ENCODE measurements at regions not wholly inside any gene's neighbourhood (a gene's known extent, or its start where the extent isn't known, plus 50 kb on each side); places are given as distances from the start of the nearest gene placed in this dataset.
"Not testable (repeated sequence)": the region's sequence is repeated elsewhere in the genome, so short reads cannot be mapped to it uniquely, and the experiment has no call there.

DNA sequence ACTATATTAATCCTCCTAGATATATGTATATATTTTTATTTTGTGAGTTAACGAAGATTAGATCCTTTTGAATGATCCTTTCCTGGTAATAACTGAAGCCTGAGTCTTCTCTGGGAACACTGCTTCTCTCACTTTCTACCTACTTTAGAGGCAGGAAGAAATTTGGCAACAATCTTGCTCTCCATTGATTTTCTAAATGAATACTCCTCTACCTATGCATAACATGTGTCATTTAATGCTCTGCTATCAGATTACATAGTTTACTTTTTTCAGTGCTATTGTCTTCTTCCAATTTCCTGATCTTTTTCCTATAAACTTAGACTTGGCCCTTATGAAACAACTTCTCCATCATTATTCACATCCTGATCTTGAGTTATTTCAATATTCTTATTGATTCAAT is 60.4 kb upstream of the PDHA2 start:
- Histone ChIP-seq H2AFZ (ENCODE audit: low read length) (no peak overlapping the region), H3F3A (ENCODE audit: insufficient read depth, low read length) (no peaks in the 10 kb centered on the region), H3K9me2 (ENCODE audit: low read depth, low read length) (no peaks in the 10 kb centered on the region), H3K9me3 (ENCODE audit: low read length) (no peaks in the 10 kb centered on the region), H3K79me2 (ENCODE audit: insufficient read depth, low read length) (no peaks in the 10 kb centered on the region), H3K9ac (ENCODE audit: low read length) (no peak overlapping the region), H3K4me1 (ENCODE audit: insufficient read depth, low read length, severe bottlenecking) (no peaks in the 10 kb centered on the region), H3K36me3 (ENCODE audit: insufficient read depth, low read length) (no peaks in the 10 kb centered on the region), H4K20me1 (ENCODE audit: insufficient read depth, low read length) (no peaks in the 10 kb centered on the region), H3K4me3 (ENCODE audit: low read depth, low read length, poor library complexity, severe bottlenecking) (no peak overlapping the region), H3K4me2 (ENCODE audit: low read length) (no peak overlapping the region), H3K27me3 (ENCODE audit: insufficient read depth, low read length) (no peaks in the 10 kb centered on the region), H3K27ac (ENCODE audit: low read depth, low read length, poor library complexity, severe bottlenecking) (no peak overlapping the region)
- TF ChIP-seq EZH2 (IDR thresholded peaks at IDR 0.05; ENCODE audit: borderline replicate concordance, low read length) (no peak), CTCF (IDR thresholded peaks at IDR 0.05; ENCODE audit: low read length) (no peak)

GRCh38 chr4:95778666-95779065 is 61.2 kb upstream of the PDHA2 start:
- no peaks in the 10 kb centered on the region for H3K9me3 ChIP-seq (ENCODE audit: low read length)
- no peaks in the 10 kb centered on the region for H3K27me3 ChIP-seq (ENCODE audit: insufficient read depth, low read length)
- H3K9me2 ChIP-seq (ENCODE audit: low read depth, low read length): no peaks in the 10 kb centered on the region
- no peak overlapping the region for H3K27ac ChIP-seq (ENCODE audit: low read depth, low read length, poor library complexity, severe bottlenecking)
- H3K4me2 ChIP-seq (ENCODE audit: low read length): no peak overlapping the region
- H3K36me3 ChIP-seq (ENCODE audit: insufficient read depth, low read length): no peaks in the 10 kb centered on the region
- no peak overlapping the region for H2AFZ ChIP-seq (ENCODE audit: low read length)
- H3K4me3 ChIP-seq (ENCODE audit: low read depth, low read length, poor library complexity, severe bottlenecking): no peak overlapping the region
- H3K79me2 ChIP-seq (ENCODE audit: insufficient read depth, low read length): no peaks in the 10 kb centered on the region
- TF ChIP-seq EZH2 (IDR thresholded peaks at IDR 0.05; ENCODE audit: borderline replicate concordance, low read length) (no peak), CTCF (IDR thresholded peaks at IDR 0.05; ENCODE audit: low read length) (no peak)
- H3F3A ChIP-seq (ENCODE audit: insufficient read depth, low read length): no peaks in the 10 kb centered on the region
- no peaks in the 10 kb centered on the region for H3K4me1 ChIP-seq (ENCODE audit: insufficient read depth, low read length, severe bottlenecking)
- no peaks in the 10 kb centered on the region for H4K20me1 ChIP-seq (ENCODE audit: insufficient read depth, low read length)
- H3K9ac ChIP-seq (ENCODE audit: low read length): no peak overlapping the region

DNA sequence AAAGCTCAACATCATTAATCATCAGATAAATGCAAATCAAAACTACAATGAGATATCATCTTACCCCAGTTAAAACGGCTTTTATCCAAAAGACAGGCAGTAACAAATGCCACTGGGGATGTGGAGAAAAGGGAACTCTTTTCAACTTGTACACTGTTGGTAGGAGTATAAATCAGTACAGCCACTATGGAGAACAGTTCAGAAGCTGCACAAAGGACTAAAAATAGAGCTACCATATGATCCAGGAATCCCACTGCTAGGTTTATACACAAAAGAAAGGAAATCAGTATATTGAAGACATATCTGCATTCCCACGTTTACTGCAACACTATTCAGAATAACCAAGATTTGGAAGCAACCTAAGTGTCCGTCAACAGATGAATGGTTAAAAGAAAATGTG is 69.3 kb upstream of the PDHA2 start:
- not testable (repeated sequence) for H2AFZ ChIP-seq (ENCODE audit: low read length); H3K79me2 ChIP-seq (ENCODE audit: insufficient read depth, low read length); H3K4me3 ChIP-seq (ENCODE audit: low read depth, low read length, poor library complexity, severe bottlenecking); H3K9ac ChIP-seq (ENCODE audit: low read length); H3K27ac ChIP-seq (ENCODE audit: low read depth, low read length, poor library complexity, severe bottlenecking); H3F3A ChIP-seq (ENCODE audit: insufficient read depth, low read length); H3K36me3 ChIP-seq (ENCODE audit: insufficient read depth, low read length); H3K4me2 ChIP-seq (ENCODE audit: low read length); H3K27me3 ChIP-seq (ENCODE audit: insufficient read depth, low read length); H3K4me1 ChIP-seq (ENCODE audit: insufficient read depth, low read length, severe bottlenecking); H3K9me3 ChIP-seq (ENCODE audit: low read length); H3K9me2 ChIP-seq (ENCODE audit: low read depth, low read length); H4K20me1 ChIP-seq (ENCODE audit: insufficient read depth, low read length)

DNA sequence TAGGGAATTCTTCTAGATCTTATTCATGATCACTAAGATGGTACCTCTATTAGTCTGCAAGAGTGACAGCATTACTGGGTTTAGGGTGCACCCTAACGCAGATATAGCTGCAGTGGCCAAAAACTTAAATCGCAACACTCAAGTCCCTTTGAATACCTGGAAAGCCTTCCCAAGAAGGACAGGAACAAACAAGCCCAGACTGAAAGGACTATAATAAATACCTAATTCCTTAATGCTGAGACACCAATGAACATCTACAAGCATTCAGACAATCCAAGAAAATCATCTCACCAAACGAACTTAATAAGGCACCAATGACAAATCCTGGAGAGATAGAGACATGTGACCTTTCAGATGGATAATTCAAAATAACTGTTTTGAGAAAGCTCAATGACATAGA is 74.9 kb upstream of the PDHA2 start:
- no peaks in the 10 kb centered on the region for H3K36me3 ChIP-seq (ENCODE audit: insufficient read depth, low read length)
- no peaks in the 10 kb centered on the region for H3K9me3 ChIP-seq (ENCODE audit: low read length)
- TF ChIP-seq EZH2 (IDR thresholded peaks at IDR 0.05; ENCODE audit: borderline replicate concordance, low read length) (no peak), CTCF (IDR thresholded peaks at IDR 0.05; ENCODE audit: low read length) (no peak)
- no peak overlapping the region for H2AFZ ChIP-seq (ENCODE audit: low read length)
- H3K4me2 ChIP-seq (ENCODE audit: low read length): no peak overlapping the region
- no peaks in the 10 kb centered on the region for H3K9me2 ChIP-seq (ENCODE audit: low read depth, low read length)
- no peak overlapping the region for H3K4me3 ChIP-seq (ENCODE audit: low read depth, low read length, poor library complexity, severe bottlenecking)
- no peaks in the 10 kb centered on the region for H3K79me2 ChIP-seq (ENCODE audit: insufficient read depth, low read length)
- no peak overlapping the region for H3K27ac ChIP-seq (ENCODE audit: low read depth, low read length, poor library complexity, severe bottlenecking)
- no peak overlapping the region for H3K9ac ChIP-seq (ENCODE audit: low read length)
- H3K27me3 ChIP-seq (ENCODE audit: insufficient read depth, low read length): no peaks in the 10 kb centered on the region
- no peaks in the 10 kb centered on the region for H3F3A ChIP-seq (ENCODE audit: insufficient read depth, low read length)
- H4K20me1 ChIP-seq (ENCODE audit: insufficient read depth, low read length): no peaks in the 10 kb centered on the region
- no peaks in the 10 kb centered on the region for H3K4me1 ChIP-seq (ENCODE audit: insufficient read depth, low read length, severe bottlenecking)
